GM12891 (cell line): ENCODE measurements at regions not wholly inside any gene's neighbourhood (a gene's known extent, or its start where the extent isn't known, plus 50 kb on each side); places are given as distances from the start of the nearest gene placed in this dataset.

Source experiments
- POLR2A ChIP-seq: IDR thresholded peaks from 2 replicates; pipeline ENCODE4 v1.6.1; 2011; ENCODE audit warnings: low read depth, low read length, control low read depth
- POLR2AphosphoS5 ChIP-seq: IDR thresholded peaks from 2 replicates; pipeline ENCODE4 v1.6.1; 2011; ENCODE audit warnings: low read depth, low read length, control low read depth
- POU2F2 ChIP-seq: IDR thresholded peaks from 2 replicates; pipeline ENCODE4 v1.6.1; 2011; ENCODE audit warnings: low read depth, mild to moderate bottlenecking, control low read depth, low read length, moderate library complexity
- SPI1 ChIP-seq: IDR thresholded peaks from 2 replicates; pipeline ENCODE4 v1.6.1; 2011; ENCODE audit warnings: low read depth, low read length, control low read depth
- TAF1 ChIP-seq: IDR thresholded peaks from 2 replicates; pipeline ENCODE4 v1.6.1; 2011; ENCODE audit warnings: low read depth, low read length, control low read depth

GRCh38 chr5:62168506-62169281, 137.3 kb upstream of the KIF2A start:
- no peak for TF ChIP-seq TAF1
- no peak for TF ChIP-seq POLR2AphosphoS5
- no peak for TF ChIP-seq SPI1
- TF ChIP-seq POLR2A, result no peak
- TF ChIP-seq POU2F2, result no peak
